GM23338 (cell line): ENCODE measurements at regions not wholly inside any gene's neighbourhood (a gene's known extent, or its start where the extent isn't known, plus 50 kb on each side); places are given as distances from the start of the nearest gene placed in this dataset.

Experiments
- ATAC-seq: fragments of 200-7000 bp; cut with Tn5 transposase; 3 replicates; pipeline ENCODE4 v1.9.1; 2020
- DNase-seq: peaks from one replicate; pipeline ENCODE4 v3.0.0-alpha.2; 2015; ENCODE audit warnings: low spot score
- H2AFZ ChIP-seq: fragments of 200-600 bp; sonication (generic); 2 replicates; pipeline ENCODE4 v1.8.0; 2016; ENCODE audit warnings: antibody characterized with exemption, mild to moderate bottlenecking, moderate library complexity
- H3F3A ChIP-seq: fragments of 200-600 bp; sonication (generic); replicated peaks from 2 replicates; pipeline ENCODE4 v1.8.0; 2017; ENCODE audit warnings: antibody characterized with exemption, mixed run types, low read depth
- H3K27ac ChIP-seq: fragments of 200-600 bp; sonication (generic); 2 replicates; pipeline ENCODE4 v1.6.1; 2016; ENCODE audit warnings: low read depth
- H3K27me3 ChIP-seq: fragments of 200-600 bp; sonication (generic); 2 replicates; pipeline ENCODE4 v1.8.0; 2016; ENCODE audit warnings: mild to moderate bottlenecking, mixed run types, moderate library complexity; ENCODE audit not compliant: insufficient read depth
- H3K36me3 ChIP-seq: fragments of 200-600 bp; sonication (generic); 2 replicates; pipeline ENCODE4 v1.8.0; 2016; ENCODE audit warnings: mild to moderate bottlenecking; ENCODE audit not compliant: insufficient read depth
- H3K4me1 ChIP-seq: fragments of 200-600 bp; sonication (generic); 2 replicates; pipeline ENCODE4 v1.8.0; 2016; ENCODE audit warnings: mild to moderate bottlenecking, moderate library complexity; ENCODE audit not compliant: insufficient read depth
- H3K4me2 ChIP-seq: fragments of 200-600 bp; sonication (generic); 2 replicates; pipeline ENCODE4 v1.7.1; 2017; ENCODE audit warnings: mixed run types
- H3K4me3 ChIP-seq: fragments of 200-600 bp; sonication (generic); 2 replicates; pipeline ENCODE4 v1.6.1; 2016; ENCODE audit warnings: mixed run types
- H3K79me2 ChIP-seq: fragments of 200-600 bp; sonication (generic); replicated peaks from 2 replicates; pipeline ENCODE4 v1.8.0; 2017; ENCODE audit warnings: mild to moderate bottlenecking; ENCODE audit not compliant: insufficient read depth
- H3K9me2 ChIP-seq: fragments of 200-600 bp; sonication (generic); 2 replicates; pipeline ENCODE4 v1.8.0; 2017; ENCODE audit not compliant: insufficient read depth
- H4K20me1 ChIP-seq: fragments of 200-600 bp; sonication (generic); replicated peaks from 2 replicates; pipeline ENCODE4 v1.8.0; 2017; ENCODE audit warnings: mild to moderate bottlenecking; ENCODE audit not compliant: insufficient read depth
- H3K27ac Mint-ChIP-seq: 2 replicates; pipeline ENCODE4 v1.8.0; 2020; ENCODE audit warnings: inconsistent platforms, mild to moderate bottlenecking, moderate library complexity, mixed read lengths
- H3K27me3 Mint-ChIP-seq: 3 replicates; pipeline ENCODE4 v1.8.0; 2022; ENCODE audit warnings: low read depth, mild to moderate bottlenecking, moderate library complexity, mixed read lengths, inconsistent platforms; ENCODE audit not compliant: insufficient read depth, poor library complexity
- H3K36me3 Mint-ChIP-seq: 3 replicates; pipeline ENCODE4 v1.8.0; 2021; ENCODE audit warnings: low read depth, mild to moderate bottlenecking, inconsistent platforms, moderate library complexity, mixed read lengths
- H3K4me1 Mint-ChIP-seq: 3 replicates; pipeline ENCODE4 v1.8.0; 2020; ENCODE audit warnings: mild to moderate bottlenecking, inconsistent platforms, mixed read lengths
- H3K4me3 Mint-ChIP-seq: 3 replicates; pipeline ENCODE4 v1.8.0; 2021; ENCODE audit warnings: moderate library complexity, mild to moderate bottlenecking, inconsistent platforms, mixed read lengths
- H3K9me3 Mint-ChIP-seq: 3 replicates; pipeline ENCODE4 v1.8.0; 2020; ENCODE audit warnings: moderate library complexity, mild to moderate bottlenecking, inconsistent platforms, mixed read lengths
- CREB1 ChIP-seq: fragments of 250-450 bp; sonication (Bioruptor Pico); IDR thresholded peaks from 2 replicates; pipeline ENCODE4 v1.5.0; 2020; ENCODE audit warnings: low read depth, mild to moderate bottlenecking, moderate library complexity
- EZH2 ChIP-seq: fragments of 200-600 bp; sonication (generic); IDR thresholded peaks from one replicate; pipeline ENCODE4 v1.8.0; 2017; ENCODE audit warnings: antibody characterized with exemption, mild to moderate bottlenecking, low read depth; ENCODE audit not compliant: unreplicated experiment
- EZH2phosphoT487 ChIP-seq: fragments of 200-600 bp; sonication (generic); IDR thresholded peaks from one replicate; pipeline ENCODE4 v1.8.1; 2018; ENCODE audit warnings: antibody characterized with exemption; ENCODE audit not compliant: unreplicated experiment
- JUNB ChIP-seq: IDR thresholded peaks from one replicate; pipeline ENCODE4 v1.6.1; 2016; ENCODE audit warnings: antibody characterized with exemption; ENCODE audit not compliant: unreplicated experiment
- NANOG ChIP-seq: IDR thresholded peaks from 2 replicates; pipeline ENCODE4 v1.6.1; 2016; ENCODE audit warnings: antibody characterized with exemption, borderline replicate concordance
- POLR2AphosphoS5 ChIP-seq: IDR thresholded peaks from 2 replicates; pipeline ENCODE4 v1.6.1; 2016; ENCODE audit warnings: antibody characterized with exemption, low read depth
- ZNF114 ChIP-seq: fragments of 250-450 bp; sonication (Bioruptor Pico); IDR thresholded peaks from 2 replicates; pipeline ENCODE4 v1.5.0; 2020; ENCODE audit warnings: mild to moderate bottlenecking, moderate library complexity
- ZNF331 ChIP-seq: fragments of 250-450 bp; sonication (Bioruptor Pico); IDR thresholded peaks from 2 replicates; pipeline ENCODE4 v1.5.0; 2020; ENCODE audit warnings: low read depth, mild to moderate bottlenecking, moderate library complexity
- TF ChIP-seq, protein P1 (sequence below): fragments of 250-450 bp; sonication (Bioruptor Pico); IDR thresholded peaks from 2 replicates; pipeline ENCODE4 v1.5.0; 2020; ENCODE audit warnings: mild to moderate bottlenecking, moderate library complexity
- TF ChIP-seq, protein P2 (sequence below): IDR thresholded peaks from one replicate; pipeline ENCODE4 v1.6.1; 2018; ENCODE audit warnings: antibody characterized with exemption; ENCODE audit not compliant: unreplicated experiment
- TF ChIP-seq, protein P3 (sequence below), 2 experiments: fragments of 200-600 bp in 1 of 2; sonication (generic) in 1 of 2; conservative IDR thresholded peaks; 2 replicates each; pipeline versions ENCODE4 v1.5.1 to v1.6.1; 2016 to 2017; ENCODE audit warnings: antibody characterized with exemption in 2 of 2, low read depth in 2 of 2, mild to moderate bottlenecking in 2 of 2, moderate library complexity in 1 of 2

GRCh38 chr10:125551247-125551646 lies 131.7 kb downstream of the TEX36 start (continued):
- TF ChIP-seq, protein P1, sequence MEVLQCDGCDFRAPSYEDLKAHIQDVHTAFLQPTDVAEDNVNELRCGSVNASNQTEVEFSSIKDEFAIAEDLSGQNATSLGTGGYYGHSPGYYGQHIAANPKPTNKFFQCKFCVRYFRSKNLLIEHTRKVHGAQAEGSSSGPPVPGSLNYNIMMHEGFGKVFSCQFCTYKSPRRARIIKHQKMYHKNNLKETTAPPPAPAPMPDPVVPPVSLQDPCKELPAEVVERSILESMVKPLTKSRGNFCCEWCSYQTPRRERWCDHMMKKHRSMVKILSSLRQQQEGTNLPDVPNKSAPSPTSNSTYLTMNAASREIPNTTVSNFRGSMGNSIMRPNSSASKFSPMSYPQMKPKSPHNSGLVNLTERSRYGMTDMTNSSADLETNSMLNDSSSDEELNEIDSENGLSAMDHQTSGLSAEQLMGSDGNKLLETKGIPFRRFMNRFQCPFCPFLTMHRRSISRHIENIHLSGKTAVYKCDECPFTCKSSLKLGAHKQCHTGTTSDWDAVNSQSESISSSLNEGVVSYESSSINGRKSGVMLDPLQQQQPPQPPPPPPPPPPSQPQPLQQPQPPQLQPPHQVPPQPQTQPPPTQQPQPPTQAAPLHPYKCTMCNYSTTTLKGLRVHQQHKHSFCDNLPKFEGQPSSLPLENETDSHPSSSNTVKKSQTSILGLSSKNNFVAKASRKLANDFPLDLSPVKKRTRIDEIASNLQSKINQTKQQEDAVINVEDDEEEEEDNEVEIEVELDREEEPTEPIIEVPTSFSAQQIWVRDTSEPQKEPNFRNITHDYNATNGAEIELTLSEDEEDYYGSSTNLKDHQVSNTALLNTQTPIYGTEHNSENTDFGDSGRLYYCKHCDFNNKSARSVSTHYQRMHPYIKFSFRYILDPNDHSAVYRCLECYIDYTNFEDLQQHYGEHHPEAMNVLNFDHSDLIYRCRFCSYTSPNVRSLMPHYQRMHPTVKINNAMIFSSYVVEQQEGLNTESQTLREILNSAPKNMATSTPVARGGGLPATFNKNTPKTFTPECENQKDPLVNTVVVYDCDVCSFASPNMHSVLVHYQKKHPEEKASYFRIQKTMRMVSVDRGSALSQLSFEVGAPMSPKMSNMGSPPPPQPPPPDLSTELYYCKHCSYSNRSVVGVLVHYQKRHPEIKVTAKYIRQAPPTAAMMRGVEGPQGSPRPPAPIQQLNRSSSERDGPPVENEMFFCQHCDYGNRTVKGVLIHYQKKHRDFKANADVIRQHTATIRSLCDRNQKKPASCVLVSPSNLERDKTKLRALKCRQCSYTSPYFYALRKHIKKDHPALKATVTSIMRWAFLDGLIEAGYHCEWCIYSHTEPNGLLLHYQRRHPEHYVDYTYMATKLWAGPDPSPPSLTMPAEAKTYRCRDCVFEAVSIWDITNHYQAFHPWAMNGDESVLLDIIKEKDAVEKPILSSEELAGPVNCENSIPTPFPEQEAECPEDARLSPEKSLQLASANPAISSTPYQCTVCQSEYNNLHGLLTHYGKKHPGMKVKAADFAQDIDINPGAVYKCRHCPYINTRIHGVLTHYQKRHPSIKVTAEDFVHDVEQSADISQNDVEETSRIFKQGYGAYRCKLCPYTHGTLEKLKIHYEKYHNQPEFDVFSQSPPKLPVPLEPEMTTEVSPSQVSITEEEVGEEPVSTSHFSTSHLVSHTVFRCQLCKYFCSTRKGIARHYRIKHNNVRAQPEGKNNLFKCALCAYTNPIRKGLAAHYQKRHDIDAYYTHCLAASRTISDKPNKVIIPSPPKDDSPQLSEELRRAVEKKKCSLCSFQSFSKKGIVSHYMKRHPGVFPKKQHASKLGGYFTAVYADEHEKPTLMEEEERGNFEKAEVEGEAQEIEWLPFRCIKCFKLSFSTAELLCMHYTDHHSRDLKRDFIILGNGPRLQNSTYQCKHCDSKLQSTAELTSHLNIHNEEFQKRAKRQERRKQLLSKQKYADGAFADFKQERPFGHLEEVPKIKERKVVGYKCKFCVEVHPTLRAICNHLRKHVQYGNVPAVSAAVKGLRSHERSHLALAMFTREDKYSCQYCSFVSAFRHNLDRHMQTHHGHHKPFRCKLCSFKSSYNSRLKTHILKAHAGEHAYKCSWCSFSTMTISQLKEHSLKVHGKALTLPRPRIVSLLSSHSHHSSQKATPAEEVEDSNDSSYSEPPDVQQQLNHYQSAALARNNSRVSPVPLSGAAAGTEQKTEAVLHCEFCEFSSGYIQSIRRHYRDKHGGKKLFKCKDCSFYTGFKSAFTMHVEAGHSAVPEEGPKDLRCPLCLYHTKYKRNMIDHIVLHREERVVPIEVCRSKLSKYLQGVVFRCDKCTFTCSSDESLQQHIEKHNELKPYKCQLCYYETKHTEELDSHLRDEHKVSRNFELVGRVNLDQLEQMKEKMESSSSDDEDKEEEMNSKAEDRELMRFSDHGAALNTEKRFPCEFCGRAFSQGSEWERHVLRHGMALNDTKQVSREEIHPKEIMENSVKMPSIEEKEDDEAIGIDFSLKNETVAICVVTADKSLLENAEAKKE (CRISPR knock-in tag): no peak
- TF ChIP-seq, protein P2, sequence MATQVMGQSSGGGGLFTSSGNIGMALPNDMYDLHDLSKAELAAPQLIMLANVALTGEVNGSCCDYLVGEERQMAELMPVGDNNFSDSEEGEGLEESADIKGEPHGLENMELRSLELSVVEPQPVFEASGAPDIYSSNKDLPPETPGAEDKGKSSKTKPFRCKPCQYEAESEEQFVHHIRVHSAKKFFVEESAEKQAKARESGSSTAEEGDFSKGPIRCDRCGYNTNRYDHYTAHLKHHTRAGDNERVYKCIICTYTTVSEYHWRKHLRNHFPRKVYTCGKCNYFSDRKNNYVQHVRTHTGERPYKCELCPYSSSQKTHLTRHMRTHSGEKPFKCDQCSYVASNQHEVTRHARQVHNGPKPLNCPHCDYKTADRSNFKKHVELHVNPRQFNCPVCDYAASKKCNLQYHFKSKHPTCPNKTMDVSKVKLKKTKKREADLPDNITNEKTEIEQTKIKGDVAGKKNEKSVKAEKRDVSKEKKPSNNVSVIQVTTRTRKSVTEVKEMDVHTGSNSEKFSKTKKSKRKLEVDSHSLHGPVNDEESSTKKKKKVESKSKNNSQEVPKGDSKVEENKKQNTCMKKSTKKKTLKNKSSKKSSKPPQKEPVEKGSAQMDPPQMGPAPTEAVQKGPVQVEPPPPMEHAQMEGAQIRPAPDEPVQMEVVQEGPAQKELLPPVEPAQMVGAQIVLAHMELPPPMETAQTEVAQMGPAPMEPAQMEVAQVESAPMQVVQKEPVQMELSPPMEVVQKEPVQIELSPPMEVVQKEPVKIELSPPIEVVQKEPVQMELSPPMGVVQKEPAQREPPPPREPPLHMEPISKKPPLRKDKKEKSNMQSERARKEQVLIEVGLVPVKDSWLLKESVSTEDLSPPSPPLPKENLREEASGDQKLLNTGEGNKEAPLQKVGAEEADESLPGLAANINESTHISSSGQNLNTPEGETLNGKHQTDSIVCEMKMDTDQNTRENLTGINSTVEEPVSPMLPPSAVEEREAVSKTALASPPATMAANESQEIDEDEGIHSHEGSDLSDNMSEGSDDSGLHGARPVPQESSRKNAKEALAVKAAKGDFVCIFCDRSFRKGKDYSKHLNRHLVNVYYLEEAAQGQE: no peak
- TF ChIP-seq ZNF331 (no peak), EZH2phosphoT487 (no peak), CREB1 (CRISPR knock-in tag) (no peak), ZNF114 (CRISPR knock-in tag) (no peak)

- DNase-seq: no peak
- H2AFZ ChIP-seq: no peak overlapping the region
- H3K27me3 ChIP-seq: no peaks in the 10 kb centered on the region
- no peaks in the 10 kb centered on the region for H3K36me3 Mint-ChIP-seq
- H3K4me3 Mint-ChIP-seq: no peak overlapping the region
- peaks cover 3% of the 10 kb centered on the region; the same call in 2 of the 3 replicates for H3K9me3 Mint-ChIP-seq
- H3K4me2 ChIP-seq: no peak overlapping the region
- H3K36me3 ChIP-seq: no peaks in the 10 kb centered on the region
- peaks cover 1% of the 10 kb centered on the region for H3K27me3 Mint-ChIP-seq
- H3K9me2 ChIP-seq: no peaks in the 10 kb centered on the region
- no peak overlapping the region for H3K27ac Mint-ChIP-seq
- H3F3A ChIP-seq: no peaks in the 10 kb centered on the region
- no peak for ATAC-seq
- H3K4me1 Mint-ChIP-seq: peaks cover 18% of the 10 kb centered on the region
- H3K4me1 ChIP-seq: peaks cover 9% of the 10 kb centered on the region; the same call in 1 of the 2 replicates
- no peaks in the 10 kb centered on the region for H3K79me2 ChIP-seq
- H3K27ac ChIP-seq: no peak overlapping the region
- no peaks in the 10 kb centered on the region for H4K20me1 ChIP-seq
- no peak overlapping the region for H3K4me3 ChIP-seq
- TF ChIP-seq POLR2AphosphoS5: no peak
- no peak for TF ChIP-seq EZH2
- TF ChIP-seq, protein P3, sequence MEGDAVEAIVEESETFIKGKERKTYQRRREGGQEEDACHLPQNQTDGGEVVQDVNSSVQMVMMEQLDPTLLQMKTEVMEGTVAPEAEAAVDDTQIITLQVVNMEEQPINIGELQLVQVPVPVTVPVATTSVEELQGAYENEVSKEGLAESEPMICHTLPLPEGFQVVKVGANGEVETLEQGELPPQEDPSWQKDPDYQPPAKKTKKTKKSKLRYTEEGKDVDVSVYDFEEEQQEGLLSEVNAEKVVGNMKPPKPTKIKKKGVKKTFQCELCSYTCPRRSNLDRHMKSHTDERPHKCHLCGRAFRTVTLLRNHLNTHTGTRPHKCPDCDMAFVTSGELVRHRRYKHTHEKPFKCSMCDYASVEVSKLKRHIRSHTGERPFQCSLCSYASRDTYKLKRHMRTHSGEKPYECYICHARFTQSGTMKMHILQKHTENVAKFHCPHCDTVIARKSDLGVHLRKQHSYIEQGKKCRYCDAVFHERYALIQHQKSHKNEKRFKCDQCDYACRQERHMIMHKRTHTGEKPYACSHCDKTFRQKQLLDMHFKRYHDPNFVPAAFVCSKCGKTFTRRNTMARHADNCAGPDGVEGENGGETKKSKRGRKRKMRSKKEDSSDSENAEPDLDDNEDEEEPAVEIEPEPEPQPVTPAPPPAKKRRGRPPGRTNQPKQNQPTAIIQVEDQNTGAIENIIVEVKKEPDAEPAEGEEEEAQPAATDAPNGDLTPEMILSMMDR (conservative IDR thresholded peaks at IDR 0.05; ENCODE audit: low read depth in 2 of 2): no peak
- no peak for TF ChIP-seq CREB1 (CRISPR knock-in tag)
- TF ChIP-seq, protein P2: no peak
- no peak for TF ChIP-seq NANOG
- TF ChIP-seq ZNF114 (CRISPR knock-in tag): no peak
- no peak for TF ChIP-seq JUNB
These were observed 132.6 kb downstream of the TEX36 start for GRCh38 chr10:125550362-125550761.
